Tibial nerve (tissue), 4 donors: ENCODE measurements at regions not wholly inside any gene's neighbourhood (a gene's known extent, or its start where the extent isn't known, plus 50 kb on each side); places are given as distances from the start of the nearest gene placed in this dataset.

Experiments
- CTCF ChIP-seq, 5 experiments: fragments of 200-600 bp in 3 of 5; fragments of 450-650 bp in 2 of 5; sonication (generic) in 3 of 5; IDR thresholded peaks; one replicate each; pipeline ENCODE4 v1.5.1; 2016 to 2019; ENCODE audit warnings: antibody characterized with exemption in 5 of 5, mild to moderate bottlenecking in 3 of 5, moderate library complexity in 2 of 5
- EP300 ChIP-seq, 2 donors: sonication (generic); formaldehyde crosslinking; IDR thresholded peaks; one replicate each; pipeline ENCODE4 v1.6.1; 2017; ENCODE audit warnings: antibody characterized with exemption in 2 of 2, mild to moderate bottlenecking in 1 of 2
- POLR2A ChIP-seq, 2 donors: fragments of 450-650 bp; IDR thresholded peaks; one replicate each; pipeline ENCODE4 v1.6.1; 2017; ENCODE audit warnings: antibody characterized with exemption in 2 of 2, mild to moderate bottlenecking in 2 of 2, moderate library complexity in 2 of 2

GRCh38 chr2:6341588-6342129 lies 524.0 kb downstream of the CMPK2 start:
- no peak for TF ChIP-seq CTCF (IDR thresholded peaks at IDR 0.05)
- no peak for TF ChIP-seq EP300 (IDR thresholded peaks at IDR 0.05)
- TF ChIP-seq POLR2A (IDR thresholded peaks at IDR 0.05) = no peak
